ENCODE measurements at regions not wholly inside any gene's neighbourhood (a gene's known extent, or its start where the extent isn't known, plus 50 kb on each side); places are given as distances from the start of the nearest gene placed in this dataset.

DNA sequence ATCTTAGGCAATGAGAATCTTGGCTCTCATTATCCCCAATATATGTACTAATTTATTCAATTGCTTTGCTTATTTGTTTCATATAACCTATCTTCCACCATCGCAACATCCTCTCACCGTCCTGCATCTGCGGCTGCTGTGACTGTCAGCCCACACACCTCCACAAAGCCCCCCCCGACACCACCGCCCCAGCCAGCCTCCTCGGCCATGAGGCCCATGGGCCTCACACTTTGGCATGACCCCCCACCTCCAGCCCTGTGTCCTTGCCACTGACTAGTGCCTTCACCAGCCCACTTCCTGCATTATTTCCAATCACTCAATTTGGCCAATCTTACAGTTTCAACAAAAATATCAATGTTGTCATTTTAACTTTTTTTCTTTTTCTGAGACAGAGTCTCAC, 60.7 kb upstream of the TOX2 start:
- H3K4me3 ChIP-seq (ENCODE audit: low read depth, low read length), result no peak overlapping the region
- TF ChIP-seq, protein P1, sequence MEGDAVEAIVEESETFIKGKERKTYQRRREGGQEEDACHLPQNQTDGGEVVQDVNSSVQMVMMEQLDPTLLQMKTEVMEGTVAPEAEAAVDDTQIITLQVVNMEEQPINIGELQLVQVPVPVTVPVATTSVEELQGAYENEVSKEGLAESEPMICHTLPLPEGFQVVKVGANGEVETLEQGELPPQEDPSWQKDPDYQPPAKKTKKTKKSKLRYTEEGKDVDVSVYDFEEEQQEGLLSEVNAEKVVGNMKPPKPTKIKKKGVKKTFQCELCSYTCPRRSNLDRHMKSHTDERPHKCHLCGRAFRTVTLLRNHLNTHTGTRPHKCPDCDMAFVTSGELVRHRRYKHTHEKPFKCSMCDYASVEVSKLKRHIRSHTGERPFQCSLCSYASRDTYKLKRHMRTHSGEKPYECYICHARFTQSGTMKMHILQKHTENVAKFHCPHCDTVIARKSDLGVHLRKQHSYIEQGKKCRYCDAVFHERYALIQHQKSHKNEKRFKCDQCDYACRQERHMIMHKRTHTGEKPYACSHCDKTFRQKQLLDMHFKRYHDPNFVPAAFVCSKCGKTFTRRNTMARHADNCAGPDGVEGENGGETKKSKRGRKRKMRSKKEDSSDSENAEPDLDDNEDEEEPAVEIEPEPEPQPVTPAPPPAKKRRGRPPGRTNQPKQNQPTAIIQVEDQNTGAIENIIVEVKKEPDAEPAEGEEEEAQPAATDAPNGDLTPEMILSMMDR (IDR thresholded peaks at IDR 0.05; ENCODE audit: low read depth, low read length, missing control alignments), result no peak
- no peak for DNase-seq (ENCODE audit: low read depth)

DNA sequence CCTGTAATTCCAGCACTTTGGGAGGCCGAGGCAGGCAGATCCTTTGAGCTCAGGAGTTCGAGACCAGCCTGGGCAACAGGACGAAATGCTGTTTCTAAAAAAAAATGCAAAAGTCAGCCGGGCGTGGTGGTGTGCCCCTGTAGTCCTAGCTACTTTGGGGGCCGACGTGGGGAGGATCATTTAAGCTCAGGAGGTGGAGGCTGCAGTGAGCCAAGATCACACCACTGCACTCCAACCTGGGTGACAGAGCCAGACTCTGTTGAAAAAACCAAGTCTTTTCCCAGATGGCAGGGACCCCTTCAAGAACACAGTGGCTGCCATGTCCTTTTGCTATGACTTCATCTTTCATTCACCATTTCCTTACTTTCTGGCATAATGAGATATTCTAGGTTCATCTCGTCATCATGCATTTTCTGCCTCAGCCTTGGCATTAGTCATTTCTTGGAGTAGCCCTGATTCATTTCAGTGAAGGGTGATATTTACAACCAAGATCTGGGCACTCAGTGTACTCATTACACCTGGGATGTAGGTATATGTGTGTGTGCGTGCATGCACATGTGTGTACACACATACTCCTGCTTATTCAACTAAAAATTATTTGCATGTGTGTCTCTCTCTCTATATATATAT, 61.4 kb upstream of the TOX2 start:
- no peak for DNase-seq (ENCODE audit: low read depth)
- TF ChIP-seq, protein P1 (IDR thresholded peaks at IDR 0.05; ENCODE audit: low read depth, low read length, missing control alignments), result no peak

DNA sequence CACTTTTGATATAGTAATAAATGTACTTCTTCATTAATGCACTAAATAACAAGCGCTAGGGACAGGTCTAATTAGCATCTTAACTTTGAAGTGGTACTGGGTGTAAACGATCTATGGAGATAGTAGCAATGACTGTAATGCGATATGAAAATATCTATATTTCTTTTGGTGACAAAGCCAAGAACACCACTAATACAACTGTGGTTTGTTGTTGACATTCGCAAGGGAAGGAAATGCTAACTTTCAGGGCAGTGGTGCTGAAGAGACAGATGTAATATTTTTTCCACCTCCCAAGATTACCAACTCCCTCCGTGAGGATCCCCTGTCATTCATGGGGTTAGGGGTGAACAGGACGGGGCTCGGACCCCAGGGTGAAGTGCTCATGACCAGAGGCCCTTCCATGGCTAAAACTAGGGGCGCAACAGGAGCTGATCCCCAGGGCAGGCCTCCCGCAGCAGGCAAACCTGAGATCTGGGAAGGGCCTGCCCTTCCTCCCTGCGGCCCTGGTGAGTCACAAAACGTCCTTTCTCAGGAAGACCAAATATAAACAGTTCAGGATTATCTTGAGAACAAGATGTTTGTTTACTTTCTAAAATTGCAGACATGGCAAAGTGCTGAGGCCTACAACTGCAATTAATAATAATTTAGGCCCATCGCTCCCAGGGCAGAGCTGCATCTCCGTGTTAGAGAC, 65.0 kb upstream of the TOX2 start:
- no peak for DNase-seq (ENCODE audit: low read depth)
- no peak overlapping the region for H3K4me3 ChIP-seq (ENCODE audit: low read depth, low read length)
- TF ChIP-seq, protein P1 (IDR thresholded peaks at IDR 0.05; ENCODE audit: low read depth, low read length, missing control alignments), result no peak

More for the DNA sequence above, 61.4 kb upstream of the TOX2 start:
- no peak overlapping the region for H3K4me3 ChIP-seq (ENCODE audit: low read depth, low read length)

DNA sequence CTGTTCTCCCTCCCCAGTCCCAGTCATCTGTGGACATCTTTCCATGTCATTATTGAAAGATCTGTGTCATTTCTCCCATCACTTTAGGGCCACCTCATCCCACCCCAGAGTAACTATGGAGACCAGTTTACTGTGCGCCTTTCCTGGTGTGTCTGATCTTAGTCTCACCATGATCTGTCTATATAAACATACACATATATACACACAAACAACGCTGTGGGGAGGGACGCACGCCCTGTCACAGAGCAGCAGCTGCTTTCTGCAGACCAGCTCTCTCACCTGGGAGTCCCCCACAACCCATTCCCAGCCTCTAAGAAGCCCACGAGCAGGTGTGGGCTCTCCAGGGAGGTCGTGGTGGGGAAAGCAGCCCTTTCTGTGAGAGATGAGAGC, 68.1 kb upstream of the TOX2 start:
- DNase-seq (ENCODE audit: low read depth), result no peak
- H3K4me3 ChIP-seq (ENCODE audit: low read depth, low read length), result no peak overlapping the region
- TF ChIP-seq, protein P1 (IDR thresholded peaks at IDR 0.05; ENCODE audit: low read depth, low read length, missing control alignments), result no peak

DNA sequence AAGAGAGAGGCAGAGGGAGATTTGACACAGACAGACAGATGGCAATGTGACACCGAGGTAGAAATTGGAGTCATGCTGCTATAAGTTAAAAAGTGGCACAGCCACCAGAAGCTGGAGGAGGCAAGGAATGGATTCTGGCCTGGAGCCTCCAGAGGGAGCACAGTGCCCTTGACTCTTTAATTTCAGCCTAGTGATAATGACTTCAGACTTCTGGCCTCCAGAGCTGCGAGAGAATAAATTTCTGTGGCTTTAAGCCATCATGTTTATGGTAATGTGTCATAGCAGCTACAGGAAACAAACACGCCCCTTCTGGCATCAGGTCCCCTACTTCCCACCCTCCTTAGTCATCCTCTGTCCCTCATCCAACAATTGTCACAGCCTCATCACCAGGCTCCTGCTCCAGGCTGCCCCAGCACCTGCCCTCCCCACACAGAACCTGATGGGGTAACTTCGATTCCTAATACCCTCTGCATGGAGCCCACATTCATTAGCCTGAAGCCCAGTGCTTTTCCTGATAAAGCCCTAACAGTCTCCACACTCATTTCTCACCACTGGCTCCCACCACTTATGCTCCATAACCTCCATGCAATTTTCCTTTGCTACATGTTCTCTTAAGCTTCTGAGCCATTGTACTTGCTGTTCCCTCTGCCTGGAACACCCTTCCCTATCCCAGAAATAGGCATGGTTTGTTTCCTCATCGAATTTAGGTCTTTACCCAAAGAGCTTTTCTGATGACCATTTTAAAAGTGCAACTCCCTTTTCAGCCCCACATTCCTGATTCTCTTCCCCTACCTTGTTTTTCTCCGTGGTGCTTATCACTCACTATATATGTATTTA, 69.7 kb upstream of the TOX2 start:
- TF ChIP-seq, protein P1 (IDR thresholded peaks at IDR 0.05; ENCODE audit: low read depth, low read length, missing control alignments), result no peak
- H3K4me3 ChIP-seq (ENCODE audit: low read depth, low read length), result no peak overlapping the region
- no peak for DNase-seq (ENCODE audit: low read depth)

DNA sequence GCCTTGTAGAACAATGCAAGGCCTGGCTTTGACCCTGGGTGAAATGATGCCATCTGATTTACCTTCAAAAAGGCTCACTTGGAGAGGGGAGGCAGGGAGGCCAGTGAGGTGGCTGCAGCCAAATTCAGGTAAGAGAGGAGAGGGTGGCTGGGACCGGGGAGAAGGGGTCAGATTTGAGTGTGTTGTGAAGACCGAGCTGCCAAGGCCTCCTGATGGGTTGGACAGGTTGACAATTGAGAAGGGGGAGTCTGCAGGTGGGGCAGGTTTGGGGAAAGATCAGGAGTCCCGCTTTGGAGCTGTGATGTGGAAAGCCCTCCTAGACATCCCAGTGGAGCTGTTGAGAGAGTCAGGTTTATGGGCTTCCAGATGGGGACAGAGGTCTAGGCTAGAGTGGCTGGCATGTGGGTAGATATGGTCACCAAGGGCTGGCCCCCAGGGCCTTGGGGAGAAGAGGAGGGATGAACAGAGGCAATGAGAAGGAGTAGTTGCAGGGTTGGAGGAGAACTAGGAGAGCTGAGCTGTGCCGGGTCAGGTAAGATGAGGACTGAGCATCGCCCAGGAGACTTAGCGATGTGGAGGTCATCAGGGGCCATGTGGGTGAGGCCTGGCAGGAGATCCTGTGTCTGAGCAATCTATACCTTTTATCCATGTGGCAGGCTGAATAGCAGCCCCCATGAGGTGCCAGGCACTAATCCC, 70.5 kb upstream of the TOX2 start:
- no peak for DNase-seq (ENCODE audit: low read depth)
- TF ChIP-seq, protein P1 (IDR thresholded peaks at IDR 0.05; ENCODE audit: low read depth, low read length, missing control alignments), result no peak
- H3K4me3 ChIP-seq (ENCODE audit: low read depth, low read length), result no peak overlapping the region

Data from GM12864 (cell line).